ENCODE measurements at regions not wholly inside any gene's neighbourhood (a gene's known extent, or its start where the extent isn't known, plus 50 kb on each side); places are given as distances from the start of the nearest gene placed in this dataset.
A peak's percentile ranks its signal among the peaks of the same experiment; 100 is the strongest.
"Not testable (repeated sequence)": the region's sequence is repeated elsewhere in the genome, so short reads cannot be mapped to it uniquely, and the experiment has no call there.

DNA sequence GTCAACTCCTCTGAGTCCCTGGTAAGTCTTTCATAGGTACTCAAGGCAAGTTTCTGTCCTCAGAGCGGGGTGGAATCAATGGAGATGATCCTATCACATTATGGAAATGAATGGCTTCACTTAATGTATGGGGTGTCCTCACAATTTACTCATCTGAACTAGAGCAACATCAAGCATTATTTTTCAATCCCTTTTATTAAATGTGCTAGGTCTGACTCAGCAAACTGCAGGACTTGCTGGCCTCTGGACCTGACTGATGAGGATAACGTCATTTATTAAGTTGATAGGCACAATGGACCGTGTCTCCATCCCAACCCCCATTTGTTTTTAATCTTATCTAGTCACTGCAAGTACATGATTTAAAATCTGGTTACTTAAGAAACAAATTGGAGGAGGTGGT is 259.2 kb downstream of the NUF2 start:
- DNase-seq: no peak

DNA sequence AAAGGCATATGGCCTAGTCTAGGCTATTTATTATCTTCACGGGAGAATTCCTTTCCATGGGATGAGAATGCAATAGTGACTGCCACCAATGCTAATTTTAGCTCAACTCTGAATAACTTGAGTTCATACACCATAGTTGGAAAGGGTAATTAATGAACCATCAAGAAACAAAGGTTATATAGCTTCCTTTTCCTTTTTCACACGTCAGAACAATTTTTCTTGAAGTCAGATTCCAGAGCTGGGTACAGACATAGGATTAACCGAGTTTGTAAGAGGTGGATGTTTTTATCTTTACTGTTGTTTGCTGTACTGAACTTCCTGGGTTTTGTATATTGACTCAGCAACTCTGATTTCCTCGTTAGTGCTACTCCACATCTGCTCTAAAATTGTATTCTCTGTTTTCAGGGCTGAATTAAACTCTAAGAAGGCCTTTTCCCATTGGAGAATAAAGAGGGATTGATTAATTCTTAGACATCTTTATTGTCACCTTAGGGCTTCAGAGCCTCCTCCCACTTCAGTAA is 262.0 kb downstream of the NUF2 start:
- no peak for DNase-seq

DNA sequence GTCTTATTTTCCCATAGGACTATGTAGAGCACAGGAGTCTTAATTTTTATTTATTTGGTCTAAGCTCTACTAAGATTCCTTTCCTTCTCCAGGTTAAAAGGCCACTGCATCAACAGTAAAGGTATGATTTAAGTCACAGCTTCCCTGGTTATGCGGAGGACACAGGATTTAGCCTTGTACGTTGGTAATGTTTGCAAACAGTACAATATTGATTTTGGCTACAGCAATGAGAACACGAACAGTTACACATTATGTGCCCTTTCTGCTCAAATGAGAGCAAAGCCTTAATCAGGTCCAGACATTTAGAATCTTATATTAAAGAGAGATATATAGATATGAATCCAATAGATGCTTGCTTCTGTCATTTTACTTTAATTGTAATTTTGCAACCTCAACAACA is 264.0 kb downstream of the NUF2 start:
- DNase-seq: no peak

DNA sequence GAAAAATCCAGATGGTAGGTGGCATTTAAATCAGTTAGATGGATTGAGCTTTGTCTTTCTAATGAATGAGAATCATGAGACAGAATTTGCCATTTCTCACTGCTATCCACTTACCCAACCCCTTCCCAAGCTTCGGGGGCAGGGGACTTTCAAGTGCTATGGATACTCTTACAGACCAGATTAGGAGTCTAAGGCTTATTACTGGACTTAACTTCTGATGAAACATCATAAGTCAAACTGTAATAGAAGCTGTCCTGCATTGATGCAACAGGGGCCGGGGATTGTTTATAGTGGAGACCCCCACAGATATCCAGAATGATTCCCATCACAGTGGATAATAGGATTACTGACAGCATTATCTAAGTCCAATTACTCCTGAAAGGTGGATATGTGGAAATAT is 267.0 kb downstream of the NUF2 start:
- no peak for DNase-seq

GRCh38 chr1:163589735-163590134 is 268.0 kb downstream of the NUF2 start:
- no peak for DNase-seq

DNA sequence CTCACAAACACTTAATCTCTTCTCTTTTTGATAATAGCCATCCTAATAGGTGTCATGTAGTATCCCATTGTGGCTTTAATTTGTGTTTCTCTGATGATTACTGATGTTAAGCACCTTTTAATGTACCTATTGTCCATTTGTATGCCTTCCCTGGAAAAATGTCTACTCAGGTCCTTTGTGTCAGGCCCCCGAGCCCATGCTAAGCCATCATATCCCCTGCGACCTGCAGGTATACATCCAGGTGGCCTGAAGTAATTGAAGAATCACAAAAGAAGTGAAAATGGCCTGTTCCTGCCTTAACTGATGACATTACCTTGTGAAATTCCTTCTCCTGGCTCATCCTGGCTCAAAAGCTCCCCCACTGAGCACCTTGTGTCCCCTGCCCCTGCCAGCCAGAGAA is 269.4 kb downstream of the NUF2 start:
- not testable (repeated sequence) for DNase-seq

DNA sequence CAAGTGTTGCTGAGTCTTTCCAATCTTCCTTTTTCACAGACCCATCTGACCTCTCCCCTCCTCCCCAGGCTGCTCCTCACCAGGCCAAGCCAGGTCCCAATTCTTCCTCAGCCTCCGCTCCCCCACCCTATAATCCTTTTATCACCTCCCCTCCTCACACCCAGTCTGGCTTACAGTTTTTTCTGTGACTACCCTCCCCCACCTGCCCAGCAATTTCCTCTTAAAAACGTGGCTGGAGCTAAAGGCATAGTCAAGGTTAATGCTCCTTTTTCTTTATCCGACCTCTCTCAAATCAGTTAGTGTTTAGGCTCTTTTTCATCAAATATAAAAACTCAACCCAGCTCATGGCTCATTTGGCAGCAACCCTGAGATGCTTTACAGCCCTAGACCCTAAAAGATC is 270.9 kb downstream of the NUF2 start:
- DNase-seq: not testable (repeated sequence)

DNA sequence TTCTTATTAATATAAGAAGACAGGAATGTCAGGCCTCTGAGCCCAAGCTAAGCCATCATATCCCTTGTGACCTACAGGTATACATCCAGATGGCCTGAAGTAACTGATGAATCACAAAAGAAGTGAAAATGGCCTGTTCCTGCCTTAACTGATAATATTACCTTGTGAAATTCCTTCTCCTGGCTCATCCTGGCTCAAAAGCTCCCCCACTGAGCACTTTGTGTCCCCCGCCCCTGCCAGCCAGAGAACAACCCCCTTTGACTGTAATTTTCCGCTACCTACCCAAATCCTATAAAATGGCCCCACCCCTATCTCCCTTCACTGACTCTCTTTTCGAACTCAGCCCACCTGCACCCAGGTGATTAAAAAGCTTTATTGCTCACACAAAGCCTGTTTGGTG is 274.4 kb downstream of the NUF2 start:
- not testable (repeated sequence) for DNase-seq

- no peak for DNase-seq
Observed at GRCh38 chr1:163596541-163597258, 274.9 kb downstream of the NUF2 start.

DNA sequence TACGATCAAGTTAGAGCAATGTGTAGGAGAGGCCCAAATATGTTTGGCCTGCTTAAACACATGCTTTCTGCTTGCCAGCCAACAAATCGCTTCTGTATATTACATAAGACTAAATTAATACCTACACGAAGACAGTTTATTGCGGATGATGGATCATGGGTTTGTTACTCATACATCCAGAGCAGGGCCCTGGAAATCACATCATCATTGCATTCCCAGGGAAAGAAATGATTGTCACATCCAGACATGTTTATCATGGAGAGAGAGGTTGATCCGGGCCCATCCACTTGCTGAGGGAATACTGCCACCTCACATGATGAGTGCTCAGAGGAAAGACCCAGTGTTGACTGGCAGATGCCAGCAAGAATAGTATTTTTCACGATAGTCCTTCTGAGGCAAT is 282.6 kb downstream of the NUF2 start:
- no peak for DNase-seq

GRCh38 chr1:163604896-163605295 is 283.1 kb downstream of the NUF2 start:
- no peak for DNase-seq

DNA sequence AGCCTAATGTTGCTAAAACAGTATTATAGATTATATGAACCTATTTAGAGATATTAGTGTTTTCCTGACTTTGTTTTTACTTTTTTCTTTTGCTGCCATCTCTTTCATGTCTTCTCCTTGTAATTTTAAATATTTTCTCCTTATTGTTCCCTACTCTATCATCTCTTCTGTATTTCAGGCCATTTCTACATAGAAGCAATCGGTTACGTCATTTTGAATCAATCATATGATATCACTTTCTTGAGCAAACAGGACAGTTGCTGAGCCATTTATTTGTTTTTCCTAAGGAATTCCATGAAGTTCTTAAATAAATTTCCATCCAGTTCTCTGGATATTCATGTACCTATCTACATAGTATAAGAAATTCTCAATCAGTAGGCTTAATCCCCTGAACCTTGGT is 287.2 kb downstream of the NUF2 start:
- no peak for DNase-seq

DNA sequence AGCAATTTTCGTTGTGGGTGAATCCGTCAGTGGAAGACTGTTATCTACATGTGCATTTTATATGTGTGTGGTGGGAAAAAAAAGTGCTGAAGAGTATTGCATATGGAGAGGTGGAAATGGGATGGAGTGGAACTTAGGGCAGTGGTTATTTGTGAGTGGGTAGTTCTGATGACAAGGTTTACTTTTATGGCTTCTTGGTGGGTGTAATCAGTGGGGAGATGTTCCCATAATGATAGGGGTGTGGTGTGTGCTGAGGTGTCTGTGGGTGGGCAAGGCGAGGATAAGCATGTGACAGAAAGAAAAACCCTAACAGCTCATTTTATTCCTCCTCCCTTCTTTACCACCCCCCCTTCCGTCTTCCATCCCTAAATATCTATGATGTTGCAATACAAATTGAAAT is 288.1 kb downstream of the NUF2 start:
- no peak for DNase-seq

GRCh38 chr1:163610486-163610885 is 288.7 kb downstream of the NUF2 start:
- no peak for DNase-seq

- no peak for DNase-seq
Observed at GRCh38 chr1:163614361-163614760, 292.6 kb downstream of the NUF2 start.

DNA sequence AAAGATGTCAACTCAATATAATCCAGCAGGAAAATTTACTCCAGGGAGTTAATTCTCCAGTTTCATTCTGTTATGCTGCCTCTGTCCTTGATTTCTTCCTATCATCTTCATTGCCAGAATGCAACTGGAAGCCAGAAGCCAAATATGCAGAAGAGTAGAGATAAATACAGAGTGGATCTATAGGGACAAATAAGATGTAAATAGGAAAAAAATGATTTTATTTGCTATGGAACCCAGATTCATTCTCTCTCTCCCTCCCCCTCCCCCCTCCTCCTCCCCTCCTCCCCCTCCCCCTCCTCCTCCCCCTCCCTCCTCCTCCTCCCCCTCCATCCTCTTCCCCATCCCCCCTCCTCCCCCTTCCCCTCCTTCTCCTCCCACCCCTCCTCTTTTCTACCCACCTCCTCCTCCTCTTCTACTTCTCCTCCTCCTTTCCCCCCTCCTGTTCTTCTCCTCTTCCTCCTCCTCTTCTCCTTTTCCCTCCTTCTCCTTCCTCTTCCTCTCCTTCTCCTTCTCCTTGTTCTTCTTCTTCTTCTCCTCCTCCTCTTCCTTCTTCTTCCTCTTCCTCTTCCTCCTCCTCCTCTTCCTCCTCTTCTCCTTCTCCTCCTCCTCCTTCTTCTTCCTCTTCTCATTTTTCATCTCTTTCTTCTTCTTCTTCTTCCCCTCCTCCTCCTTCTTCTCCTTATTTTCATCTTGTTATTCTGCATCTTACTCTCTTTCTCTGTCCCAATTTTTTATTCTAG is 306.4 kb downstream of the NUF2 start:
- no peak for DNase-seq

DNA sequence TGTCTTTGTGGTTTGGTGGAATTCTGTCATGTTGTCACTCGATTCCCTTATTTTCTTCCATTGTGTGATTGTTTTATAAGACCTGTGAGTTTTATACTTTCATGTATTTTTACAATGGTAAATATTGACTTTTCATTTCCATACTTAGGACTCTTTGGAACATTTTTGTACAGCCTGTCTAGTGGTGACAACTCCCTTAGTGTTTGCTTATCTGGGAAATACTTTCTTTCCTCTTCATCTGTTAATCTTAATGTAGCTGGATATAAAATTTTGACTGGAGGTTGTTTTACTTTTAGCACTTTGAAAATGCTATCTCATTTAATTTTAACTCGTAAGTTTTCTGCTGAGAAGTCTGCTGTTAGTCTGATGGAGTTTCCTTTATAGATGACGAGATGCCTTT is 310.5 kb downstream of the NUF2 start:
- DNase-seq: no peak

DNA sequence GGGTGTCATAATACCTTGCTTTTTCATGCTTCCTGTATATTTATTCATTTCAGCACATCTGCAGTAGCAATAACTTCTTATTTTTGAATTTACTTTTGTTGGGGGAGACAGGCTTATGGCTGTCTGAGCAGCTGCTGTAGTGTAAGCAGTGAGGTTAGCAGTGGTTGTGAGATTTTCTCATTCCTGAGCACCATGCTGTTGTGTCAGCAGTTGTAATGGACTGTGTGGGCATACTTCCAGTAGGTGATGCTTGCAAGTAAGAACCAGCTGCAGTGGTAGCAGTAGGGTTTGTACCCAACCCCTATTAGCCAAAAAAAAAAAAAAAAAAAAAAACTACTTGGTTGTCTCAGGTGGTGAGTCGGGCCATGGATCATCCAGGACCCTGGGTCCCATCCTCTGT is 311.6 kb downstream of the NUF2 start:
- DNase-seq: no peak

GRCh38 chr1:163645676-163646075 is 323.9 kb downstream of the NUF2 start:
- DNase-seq: not testable (repeated sequence)

DNA sequence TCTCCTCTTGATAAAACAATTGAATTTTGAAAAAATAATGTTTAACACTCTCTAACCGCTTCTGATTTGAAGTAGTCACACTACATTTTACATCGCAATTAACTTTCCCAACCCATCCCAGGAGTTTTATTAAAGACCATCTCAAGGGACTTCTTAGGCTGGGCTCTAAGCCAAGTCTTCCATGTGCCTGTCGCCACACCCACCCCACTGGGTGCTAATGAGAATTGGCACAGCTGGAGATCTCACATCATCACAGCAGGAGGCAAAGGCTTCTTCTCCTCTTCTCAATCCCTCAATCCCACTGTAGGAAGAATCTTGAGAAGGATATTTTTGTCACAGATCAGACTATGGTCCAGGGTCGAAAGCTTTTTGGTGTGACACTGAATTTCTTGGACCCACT is 328.9 kb downstream of the NUF2 start:
- DNase-seq: no peak

GRCh38 chr1:163652441-163652840 is 330.7 kb downstream of the NUF2 start:
- no peak for DNase-seq

- peak; percentile 16 for DNase-seq
Observed at GRCh38 chr1:163655565-163655964, 333.8 kb downstream of the NUF2 start.

- DNase-seq: no peak
Observed at GRCh38 chr1:163656095-163656759, 334.5 kb downstream of the NUF2 start.

DNA sequence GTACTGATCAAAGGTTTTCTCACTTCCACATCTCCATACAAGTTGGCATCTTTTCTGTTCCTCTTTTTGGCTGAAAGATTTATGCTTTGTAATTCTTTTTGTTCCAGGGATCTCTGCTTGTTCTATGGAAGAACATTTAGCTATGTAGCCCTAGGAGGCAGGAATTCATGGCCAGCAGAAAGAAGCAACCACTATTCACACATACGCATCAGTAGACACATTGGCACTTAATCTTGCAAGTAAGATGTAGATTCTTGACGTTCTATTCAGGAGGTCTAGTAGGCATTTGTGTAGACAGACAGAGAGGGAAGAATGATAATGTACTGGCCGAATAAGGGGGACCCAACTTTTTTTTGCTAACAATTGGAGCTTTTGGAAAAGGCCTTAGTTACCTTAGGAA is 336.0 kb downstream of the NUF2 start:
- no peak for DNase-seq
